ENCODE measurements at regions not wholly inside any gene's neighbourhood (a gene's known extent, or its start where the extent isn't known, plus 50 kb on each side); places are given as distances from the start of the nearest gene placed in this dataset.

DNA sequence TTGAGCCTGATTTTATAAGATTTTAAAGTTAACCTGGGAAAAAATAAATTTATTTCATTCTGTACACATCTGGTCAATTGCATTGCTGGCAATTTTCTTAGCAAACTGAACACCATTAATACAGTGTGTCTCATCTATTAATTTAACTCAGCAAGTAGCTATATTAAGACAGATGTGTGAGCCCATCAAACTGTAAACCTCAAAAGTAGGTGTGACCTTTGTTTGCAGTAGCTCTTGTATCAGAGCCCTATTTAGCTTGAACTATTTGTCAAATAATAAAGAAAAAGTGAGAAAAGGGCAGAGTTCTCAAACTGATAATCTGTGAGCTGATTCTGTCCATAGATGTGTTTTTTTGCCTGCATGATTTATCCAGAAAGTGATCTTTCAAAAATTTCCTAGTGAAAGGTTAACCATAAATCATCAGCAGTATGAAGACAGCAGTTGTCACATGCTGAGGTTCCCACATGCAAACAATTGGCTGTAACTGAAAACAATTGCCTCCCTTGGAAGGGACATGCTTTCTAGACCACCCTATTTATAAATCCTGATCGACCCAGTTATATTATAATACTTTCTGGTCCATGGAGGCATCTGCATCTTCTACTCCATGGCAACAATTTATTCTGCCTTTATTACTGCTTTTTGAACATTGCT lies 646.5 kb downstream of the NSUN3 start:
- H3K9me3 ChIP-seq (ENCODE audit: control insufficient read depth, low read length, poor library complexity, severe bottlenecking) = no peaks in the 10 kb centered on the region
- Mint-ChIP-seq H3K4me1 (no peaks in the 10 kb centered on the region), H3K4me3 (no peak overlapping the region), H3K27me3 (no peaks in the 10 kb centered on the region), H3K36me3 (ENCODE audit: low read depth) (no peaks in the 10 kb centered on the region), H3K27ac (no peak overlapping the region)
- ATAC-seq = no peak
- DNase-seq = no peak

DNA sequence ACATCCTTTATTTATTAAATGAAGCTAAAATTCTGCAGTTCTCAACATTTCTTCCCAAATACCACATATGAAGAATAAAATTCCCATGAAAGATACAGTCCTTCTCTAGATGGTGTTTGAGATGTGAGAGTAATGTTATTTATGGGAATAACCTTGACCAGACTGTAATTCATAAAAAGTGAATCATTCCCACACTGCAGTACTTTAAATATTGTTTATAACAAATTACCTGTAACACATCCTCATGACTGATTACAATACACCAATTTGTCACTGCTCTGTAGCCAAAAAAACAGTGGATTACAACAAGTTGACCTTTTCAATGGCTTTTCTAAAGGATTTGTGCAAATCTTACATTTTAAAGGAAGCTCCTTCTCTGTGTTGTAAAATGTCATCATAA lies 651.3 kb downstream of the NSUN3 start:
- no peak for DNase-seq
- ATAC-seq = no peak
- H3K4me1 Mint-ChIP-seq = no peaks in the 10 kb centered on the region
- H3K9me3 ChIP-seq (ENCODE audit: control insufficient read depth, low read length, poor library complexity, severe bottlenecking) = no peaks in the 10 kb centered on the region
- H3K27ac Mint-ChIP-seq = no peak overlapping the region
- no peaks in the 10 kb centered on the region for H3K36me3 Mint-ChIP-seq (ENCODE audit: low read depth)
- no peak overlapping the region for H3K4me3 Mint-ChIP-seq
- no peaks in the 10 kb centered on the region for H3K27me3 Mint-ChIP-seq

DNA sequence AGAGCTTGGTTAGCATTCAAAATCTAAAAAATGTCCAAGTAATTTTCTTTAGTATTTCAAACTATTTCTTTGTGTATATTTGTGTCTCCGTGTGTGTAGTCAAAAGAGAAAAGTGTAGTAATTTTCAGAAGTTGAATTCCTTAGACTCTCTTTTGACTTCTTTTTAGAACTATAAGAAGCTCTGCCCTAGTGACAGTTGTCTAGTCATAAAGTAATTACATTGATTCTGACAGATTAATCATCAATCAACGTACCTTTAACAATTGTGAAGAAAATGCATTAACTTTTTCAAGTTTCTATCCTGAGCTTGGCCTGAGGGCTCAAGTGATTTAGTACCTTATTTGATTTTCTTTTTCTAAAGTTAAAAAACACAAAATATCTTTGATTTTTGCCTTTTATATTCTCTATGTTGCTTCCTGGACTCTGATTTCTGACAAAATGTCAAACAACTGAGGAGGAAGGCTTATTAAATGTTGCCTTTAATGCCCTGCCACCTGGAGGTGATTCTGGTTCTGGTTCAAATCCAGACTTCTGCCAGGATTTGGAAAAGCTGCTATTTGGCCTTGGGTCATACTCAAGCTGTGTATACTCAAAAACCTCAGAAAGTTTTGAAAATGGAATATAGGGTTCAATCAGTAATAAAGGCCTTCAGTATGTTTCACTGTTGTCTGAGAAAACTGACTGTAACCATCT lies 653.6 kb downstream of the NSUN3 start:
- Mint-ChIP-seq H3K27me3 (no peaks in the 10 kb centered on the region), H3K36me3 (ENCODE audit: low read depth) (no peaks in the 10 kb centered on the region), H3K4me3 (no peak overlapping the region), H3K27ac (no peak overlapping the region), H3K4me1 (no peaks in the 10 kb centered on the region)
- no peak for DNase-seq
- no peak for ATAC-seq
- H3K9me3 ChIP-seq (ENCODE audit: control insufficient read depth, low read length, poor library complexity, severe bottlenecking) = no peaks in the 10 kb centered on the region

DNA sequence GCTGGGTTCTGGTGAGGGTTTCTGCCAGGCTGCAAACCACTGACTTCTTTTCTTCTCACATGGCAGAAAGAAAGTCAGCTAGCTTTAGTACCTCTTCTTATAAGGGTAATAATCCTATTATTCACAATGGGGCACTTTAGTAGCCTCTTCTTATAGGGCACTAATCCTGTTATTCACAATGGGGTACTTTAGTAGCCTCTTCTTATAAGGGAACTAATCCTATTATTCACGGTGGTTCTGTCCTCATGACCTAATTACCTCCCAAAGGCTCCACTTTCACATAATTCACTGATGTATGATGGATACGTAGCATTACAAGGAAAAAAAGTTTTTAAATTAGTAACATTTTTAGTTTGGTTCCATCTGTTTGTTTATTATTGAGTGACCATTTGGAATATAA lies 671.3 kb downstream of the NSUN3 start:
- H3K36me3 Mint-ChIP-seq (ENCODE audit: low read depth) = no peaks in the 10 kb centered on the region
- DNase-seq (no peak), ATAC-seq (no peak)
- H3K27ac Mint-ChIP-seq = no peak overlapping the region
- no peaks in the 10 kb centered on the region for H3K27me3 Mint-ChIP-seq
- no peaks in the 10 kb centered on the region for H3K9me3 ChIP-seq (ENCODE audit: control insufficient read depth, low read length, poor library complexity, severe bottlenecking)
- no peaks in the 10 kb centered on the region for H3K4me1 Mint-ChIP-seq
- H3K4me3 Mint-ChIP-seq = no peak overlapping the region

DNA sequence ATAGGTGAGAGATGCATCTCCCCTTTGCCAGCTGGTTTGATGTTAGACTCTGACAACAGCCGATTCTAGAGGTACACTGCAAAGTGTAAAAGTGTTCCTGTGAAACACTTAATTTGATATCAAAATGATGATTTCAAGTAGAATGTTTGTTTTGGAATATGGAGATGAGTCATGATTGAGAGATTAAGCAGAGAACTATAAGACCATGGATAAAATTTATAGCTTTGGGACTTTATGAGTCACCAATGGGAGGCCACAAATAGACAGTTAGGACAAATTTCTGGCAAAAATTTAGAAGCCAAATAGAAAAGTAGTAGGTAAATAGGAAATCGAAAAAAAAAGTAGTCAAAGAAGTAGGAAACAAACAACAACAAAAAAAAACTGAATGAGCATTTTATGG lies 672.5 kb downstream of the NSUN3 start:
- no peaks in the 10 kb centered on the region for H3K9me3 ChIP-seq (ENCODE audit: control insufficient read depth, low read length, poor library complexity, severe bottlenecking)
- no peak for ATAC-seq
- Mint-ChIP-seq H3K4me1 (no peaks in the 10 kb centered on the region), H3K27me3 (no peaks in the 10 kb centered on the region), H3K27ac (no peak overlapping the region), H3K36me3 (ENCODE audit: low read depth) (no peaks in the 10 kb centered on the region), H3K4me3 (no peak overlapping the region)
- no peak for DNase-seq

DNA sequence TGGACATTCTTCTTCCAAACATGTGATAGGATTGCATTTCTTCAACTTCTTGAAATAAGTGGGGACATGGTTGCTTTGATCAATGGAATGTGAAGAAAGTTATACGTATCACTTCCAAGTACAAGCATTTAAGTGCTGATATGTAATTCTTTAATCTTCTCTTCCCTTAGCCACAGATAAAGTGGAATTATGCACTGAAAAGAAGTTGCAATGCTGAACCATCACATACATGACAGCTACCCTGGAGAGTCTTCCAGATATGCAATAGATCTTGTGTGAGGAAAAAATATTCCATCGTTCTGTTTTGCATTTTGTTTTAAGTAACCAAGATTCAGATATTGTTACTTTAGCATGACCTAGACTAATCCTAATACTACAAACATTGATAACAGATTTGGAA lies 674.3 kb downstream of the NSUN3 start:
- Mint-ChIP-seq H3K4me1 (no peaks in the 10 kb centered on the region), H3K27ac (no peak overlapping the region), H3K27me3 (no peaks in the 10 kb centered on the region), H3K4me3 (no peak overlapping the region), H3K36me3 (ENCODE audit: low read depth) (no peaks in the 10 kb centered on the region)
- no peaks in the 10 kb centered on the region for H3K9me3 ChIP-seq (ENCODE audit: control insufficient read depth, low read length, poor library complexity, severe bottlenecking)
- no peak for ATAC-seq
- no peak for DNase-seq

DNA sequence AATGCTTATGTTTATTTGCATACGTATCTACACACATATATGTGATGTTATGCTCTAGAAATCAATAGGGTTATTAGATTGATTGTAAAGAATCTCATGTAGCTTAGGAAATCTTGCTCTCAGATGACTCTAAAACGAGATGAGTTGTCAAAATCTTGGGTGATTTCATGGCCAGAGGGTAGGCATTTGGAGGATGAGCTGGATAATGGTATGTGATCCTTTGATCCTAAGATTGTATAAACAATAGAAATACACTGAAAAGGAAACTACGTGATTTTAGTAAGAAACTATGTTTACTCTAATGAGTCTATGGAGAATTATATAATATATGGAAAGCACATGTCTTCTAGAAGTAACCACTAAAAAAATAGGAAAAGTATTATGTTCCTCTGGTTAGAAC lies 676.6 kb downstream of the NSUN3 start:
- no peaks in the 10 kb centered on the region for H3K4me1 Mint-ChIP-seq
- no peak overlapping the region for H3K4me3 Mint-ChIP-seq
- no peaks in the 10 kb centered on the region for H3K9me3 ChIP-seq (ENCODE audit: control insufficient read depth, low read length, poor library complexity, severe bottlenecking)
- no peak overlapping the region for H3K27ac Mint-ChIP-seq
- no peak for ATAC-seq
- no peaks in the 10 kb centered on the region for H3K36me3 Mint-ChIP-seq (ENCODE audit: low read depth)
- DNase-seq = no peak
- no peaks in the 10 kb centered on the region for H3K27me3 Mint-ChIP-seq

DNA sequence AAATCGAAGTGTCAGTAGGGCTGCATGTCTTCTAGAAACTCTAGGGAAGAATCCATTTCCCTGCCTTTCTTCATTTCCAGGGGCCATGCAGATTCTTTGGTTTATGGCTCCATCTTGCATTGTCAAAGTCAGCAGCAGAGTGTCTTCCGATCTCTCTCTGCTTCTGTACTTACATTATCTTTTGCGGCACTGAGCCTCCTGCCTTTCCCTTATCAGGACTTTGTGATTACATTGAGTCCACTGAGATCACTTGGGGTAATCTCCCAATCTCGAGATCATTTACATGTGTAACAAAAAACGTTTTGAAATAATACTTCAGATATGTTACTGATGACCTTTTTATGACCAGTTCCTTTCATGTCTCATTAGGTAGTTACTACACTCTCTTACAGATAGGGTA lies 695.9 kb downstream of the NSUN3 start:
- ATAC-seq (no peak), DNase-seq (no peak)
- no peaks in the 10 kb centered on the region for H3K9me3 ChIP-seq (ENCODE audit: control insufficient read depth, low read length, poor library complexity, severe bottlenecking)
- no peaks in the 10 kb centered on the region for H3K36me3 Mint-ChIP-seq (ENCODE audit: low read depth)
- no peak overlapping the region for H3K4me3 Mint-ChIP-seq
- no peaks in the 10 kb centered on the region for H3K4me1 Mint-ChIP-seq
- no peak overlapping the region for H3K27ac Mint-ChIP-seq
- H3K27me3 Mint-ChIP-seq = no peaks in the 10 kb centered on the region

DNA sequence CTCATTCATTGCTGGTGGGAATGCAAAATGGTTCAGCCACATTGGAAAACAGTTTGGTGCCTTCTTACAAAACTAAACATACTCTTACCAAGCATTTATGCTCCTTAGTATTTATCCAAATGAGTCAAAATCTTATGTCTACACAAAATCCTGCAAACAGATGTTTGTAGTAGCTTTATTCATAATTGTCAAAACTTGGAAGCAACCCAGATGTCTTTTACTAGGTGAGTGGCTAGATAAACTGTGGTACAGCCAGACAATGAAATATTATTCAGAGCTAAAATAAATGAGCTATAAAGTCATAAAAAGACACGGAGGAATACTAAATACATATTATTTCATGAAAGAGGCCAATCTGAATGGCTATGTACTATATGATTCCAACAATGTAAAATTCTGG lies 709.5 kb downstream of the NSUN3 start:
- no peak overlapping the region for H3K27ac Mint-ChIP-seq
- no peak for ATAC-seq

DNA sequence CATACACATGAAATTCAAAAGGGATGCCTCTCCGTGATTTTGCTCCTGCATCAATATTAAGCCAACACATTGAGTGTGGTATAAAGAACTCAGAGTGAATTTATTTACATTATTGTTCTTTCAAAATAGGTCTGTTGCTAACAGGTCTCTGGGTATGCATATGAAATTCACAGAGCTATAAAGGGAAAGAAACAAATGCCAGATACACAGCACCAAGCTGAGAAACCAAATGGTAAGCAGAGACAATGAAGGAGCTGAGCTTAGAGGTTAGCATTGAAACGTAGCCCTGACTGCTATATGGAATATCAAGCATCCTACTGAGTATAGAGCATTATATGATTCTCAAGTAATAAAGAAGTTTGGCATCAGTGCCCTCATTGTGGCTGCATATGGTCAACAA lies 712.9 kb downstream of the NSUN3 start:
- Mint-ChIP-seq H3K36me3 (ENCODE audit: low read depth) (no peaks in the 10 kb centered on the region), H3K27ac (no peak overlapping the region), H3K27me3 (no peaks in the 10 kb centered on the region), H3K4me3 (no peak overlapping the region), H3K4me1 (no peaks in the 10 kb centered on the region)
- ATAC-seq (no peak), DNase-seq (no peak)
- H3K9me3 ChIP-seq (ENCODE audit: control insufficient read depth, low read length, poor library complexity, severe bottlenecking) = no peaks in the 10 kb centered on the region

More for the DNA sequence above, 709.5 kb downstream of the NSUN3 start:
- no peaks in the 10 kb centered on the region for H3K9me3 ChIP-seq (ENCODE audit: control insufficient read depth, low read length, poor library complexity, severe bottlenecking)
- Mint-ChIP-seq H3K36me3 (ENCODE audit: low read depth) (no peaks in the 10 kb centered on the region), H3K4me1 (no peaks in the 10 kb centered on the region), H3K27me3 (no peaks in the 10 kb centered on the region), H3K4me3 (no peak overlapping the region)
- DNase-seq = no peak

DNA sequence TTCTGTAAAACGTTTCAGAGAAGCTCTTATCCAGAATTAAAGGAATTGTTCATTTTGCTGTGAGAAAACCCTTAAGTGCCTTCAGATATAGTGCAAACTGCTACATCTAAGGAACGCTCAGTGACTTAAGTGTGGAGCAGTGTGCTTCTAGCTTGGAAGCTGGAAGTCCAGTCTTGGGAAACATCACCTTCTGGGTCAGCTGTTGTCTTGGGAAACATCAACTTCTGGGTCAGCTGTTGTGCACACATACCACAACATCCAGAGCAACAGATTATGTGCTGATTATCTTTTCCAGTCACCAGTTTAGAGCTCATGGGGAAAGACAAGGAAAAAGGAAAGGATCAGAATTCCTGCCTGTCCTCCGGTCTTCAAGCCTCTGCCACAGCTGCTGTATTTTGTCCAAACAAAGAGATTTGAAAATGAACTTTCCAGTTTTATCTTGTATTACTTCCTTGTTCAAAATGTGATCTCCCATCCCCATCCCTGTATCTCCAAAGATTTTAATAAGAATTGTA lies 713.6 kb downstream of the NSUN3 start:
- no peak overlapping the region for H3K4me3 Mint-ChIP-seq
- H3K36me3 Mint-ChIP-seq (ENCODE audit: low read depth) = no peaks in the 10 kb centered on the region
- DNase-seq (no peak), ATAC-seq (no peak)
- no peaks in the 10 kb centered on the region for H3K9me3 ChIP-seq (ENCODE audit: control insufficient read depth, low read length, poor library complexity, severe bottlenecking)
- H3K27ac Mint-ChIP-seq = no peak overlapping the region
- H3K27me3 Mint-ChIP-seq = no peaks in the 10 kb centered on the region
- H3K4me1 Mint-ChIP-seq = no peaks in the 10 kb centered on the region

DNA sequence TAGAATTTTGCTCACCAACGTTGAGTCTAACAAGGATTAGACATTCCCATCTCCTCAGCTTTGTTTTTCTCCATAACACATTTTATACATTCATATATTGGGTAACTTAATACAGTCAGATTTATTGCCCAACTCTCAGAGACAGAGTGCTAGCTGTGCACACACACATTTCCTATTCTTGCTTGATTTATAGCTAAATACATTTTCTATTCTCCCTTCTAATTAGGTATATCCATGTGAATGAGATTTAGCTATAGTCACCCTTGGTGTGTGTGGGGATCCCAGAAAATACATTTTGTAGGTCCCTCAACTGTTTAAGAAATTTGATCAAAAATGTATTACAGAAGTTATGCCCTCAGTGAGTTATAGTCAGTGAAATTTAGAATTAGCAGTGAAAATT lies 715.4 kb downstream of the NSUN3 start:
- no peaks in the 10 kb centered on the region for H3K4me1 Mint-ChIP-seq
- no peaks in the 10 kb centered on the region for H3K9me3 ChIP-seq (ENCODE audit: control insufficient read depth, low read length, poor library complexity, severe bottlenecking)

DNA sequence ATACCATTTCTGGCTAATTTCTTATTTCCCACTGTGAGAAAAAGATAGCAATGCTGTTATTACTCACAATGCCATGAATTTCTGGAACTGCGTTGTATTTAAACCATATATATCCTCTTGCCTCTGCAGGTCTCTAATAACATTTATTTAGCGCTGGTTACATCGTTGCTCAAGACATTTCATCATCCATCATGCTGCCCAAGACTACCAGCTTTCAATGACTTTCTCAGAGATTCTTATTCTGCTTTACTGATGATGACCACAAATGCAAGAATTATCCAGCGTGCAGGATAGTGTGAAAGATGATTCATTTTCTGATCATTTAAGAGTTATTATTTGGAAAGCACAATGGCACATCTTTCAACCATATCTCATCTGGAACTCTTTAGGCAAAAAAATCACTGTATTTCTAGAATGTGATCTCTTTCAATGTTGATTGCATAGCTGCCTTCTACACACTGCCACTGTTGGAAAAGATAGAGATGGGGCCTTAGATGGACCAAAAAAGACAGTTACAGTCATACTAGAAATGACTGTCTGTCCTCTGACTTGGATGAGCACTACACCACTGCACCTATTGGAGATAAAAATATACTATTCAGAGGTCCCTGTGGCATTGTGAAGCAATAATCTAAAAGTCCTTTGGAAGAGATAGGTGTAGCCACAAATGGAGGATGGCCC lies 716.1 kb downstream of the NSUN3 start:
- Mint-ChIP-seq H3K4me3 (no peak overlapping the region), H3K27ac (no peak overlapping the region), H3K36me3 (ENCODE audit: low read depth) (no peaks in the 10 kb centered on the region), H3K4me1 (no peaks in the 10 kb centered on the region), H3K27me3 (no peaks in the 10 kb centered on the region)
- no peak for ATAC-seq
- no peaks in the 10 kb centered on the region for H3K9me3 ChIP-seq (ENCODE audit: control insufficient read depth, low read length, poor library complexity, severe bottlenecking)
- no peak for DNase-seq

More for the DNA sequence above, 715.4 kb downstream of the NSUN3 start:
- Mint-ChIP-seq H3K36me3 (ENCODE audit: low read depth) (no peaks in the 10 kb centered on the region), H3K4me3 (no peak overlapping the region), H3K27me3 (no peaks in the 10 kb centered on the region), H3K27ac (no peak overlapping the region)
- ATAC-seq = no peak
- DNase-seq = no peak
